HG02763 (cell line): ENCODE measurements at regions not wholly inside any gene's neighbourhood (a gene's known extent, or its start where the extent isn't known, plus 50 kb on each side); places are given as distances from the start of the nearest gene placed in this dataset.

Source experiments
- ATAC-seq: cut with Tn5 transposase; IDR thresholded peaks from one replicate; pipeline ENCODE4 v1.9.1; 2021; ENCODE audit warnings: mild to moderate bottlenecking, moderate library complexity; ENCODE audit not compliant: unreplicated experiment

GRCh38 chr16:64185954-64186353 is 935.9 kb downstream of the CDH11 start:
- no peak for ATAC-seq

DNA sequence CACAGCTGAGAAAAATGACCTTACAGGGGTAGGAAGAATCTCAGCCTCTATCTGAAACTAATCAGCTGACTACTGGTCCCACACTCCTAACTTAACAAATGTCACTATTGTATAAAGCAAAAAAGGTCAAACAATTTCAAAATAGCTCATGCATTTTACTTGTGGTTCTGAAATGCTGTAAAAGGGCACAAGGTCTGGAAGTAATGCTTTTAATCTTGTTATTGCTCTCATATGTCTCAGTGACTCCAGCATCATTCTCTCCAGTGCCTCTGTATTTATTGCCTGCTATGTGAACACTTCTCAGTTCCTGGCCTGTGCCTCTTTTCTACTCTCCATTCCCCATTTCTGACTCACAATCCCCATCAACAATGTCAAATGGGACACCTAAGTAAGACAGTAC is 937.7 kb downstream of the CDH11 start:
- no peak for ATAC-seq

GRCh38 chr16:64182985-64183384 is 938.9 kb downstream of the CDH11 start:
- ATAC-seq, result no peak

- ATAC-seq, result no peak
These were observed 940.5 kb downstream of the CDH11 start for GRCh38 chr16:64181271-64181925.

DNA sequence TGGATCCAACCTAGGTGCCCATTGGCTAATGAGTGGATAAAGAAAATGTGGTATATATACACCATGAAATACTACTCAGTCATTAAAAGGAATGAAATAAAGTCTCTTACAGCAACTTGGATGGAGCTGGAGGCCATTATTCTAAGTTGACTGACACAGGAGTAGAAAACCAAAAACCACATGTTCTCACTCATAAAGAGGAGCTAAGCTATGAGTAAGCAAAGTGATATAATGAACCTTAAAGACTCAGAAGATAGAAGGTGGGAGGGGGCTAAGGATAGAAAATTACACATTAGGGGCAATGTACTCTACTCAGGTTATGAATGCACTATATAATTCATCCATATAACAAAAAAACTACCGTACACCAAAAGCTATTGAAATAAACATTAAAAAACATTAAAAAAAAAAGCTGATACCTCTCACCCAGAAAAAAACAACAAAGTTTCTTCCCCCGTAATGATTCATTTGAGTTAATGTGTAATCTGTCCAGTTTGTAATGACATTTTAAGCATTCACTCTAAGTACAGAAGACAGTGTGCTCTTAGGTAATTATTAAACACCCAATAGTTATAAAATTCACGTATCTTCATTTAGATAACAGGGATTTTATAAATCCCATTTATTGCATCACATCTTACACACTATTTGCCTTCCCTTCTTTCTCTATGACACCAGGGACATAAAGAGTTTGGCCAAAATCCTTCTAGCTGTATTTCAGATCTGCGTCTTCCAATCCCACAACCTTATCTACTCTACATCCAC is 941.5 kb downstream of the CDH11 start:
- ATAC-seq, result no peak

GRCh38 chr16:64174327-64174726 is 947.5 kb downstream of the CDH11 start:
- ATAC-seq, result no peak

- no peak for ATAC-seq
These were observed 949.2 kb downstream of the CDH11 start for GRCh38 chr16:64172652-64173051.

- ATAC-seq, result no peak
These were observed 949.6 kb downstream of the CDH11 start for GRCh38 chr16:64172226-64172625.

- ATAC-seq, result no peak
These were observed 950.2 kb downstream of the CDH11 start for GRCh38 chr16:64171632-64172031.

- no peak for ATAC-seq
These were observed 953.5 kb downstream of the CDH11 start for GRCh38 chr16:64168371-64168770.

GRCh38 chr16:64167936-64168335 is 953.9 kb downstream of the CDH11 start:
- ATAC-seq, result no peak

- no peak for ATAC-seq
These were observed 956.5 kb downstream of the CDH11 start for GRCh38 chr16:64165368-64165767.

- ATAC-seq, result no peak
These were observed 959.1 kb downstream of the CDH11 start for GRCh38 chr16:64162613-64163375.

DNA sequence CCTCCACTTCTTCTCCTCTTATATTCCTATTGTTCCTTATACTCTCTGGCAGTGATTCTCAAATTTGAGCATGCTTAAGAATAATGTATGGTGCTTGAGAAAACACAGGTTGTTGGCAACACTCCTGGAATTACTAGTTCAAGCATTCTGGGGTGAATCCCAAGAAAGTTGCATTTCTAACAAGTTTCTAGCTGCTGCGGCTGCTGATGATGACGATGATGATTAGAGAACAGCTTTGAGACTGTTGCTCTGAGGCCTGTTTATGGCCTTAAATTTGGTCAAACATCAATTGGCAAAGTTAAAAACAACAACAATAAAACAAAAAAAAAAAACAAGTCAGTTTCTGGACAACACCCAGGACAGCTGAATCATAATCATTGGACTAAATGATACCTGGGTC is 961.9 kb downstream of the CDH11 start:
- ATAC-seq, result no peak

DNA sequence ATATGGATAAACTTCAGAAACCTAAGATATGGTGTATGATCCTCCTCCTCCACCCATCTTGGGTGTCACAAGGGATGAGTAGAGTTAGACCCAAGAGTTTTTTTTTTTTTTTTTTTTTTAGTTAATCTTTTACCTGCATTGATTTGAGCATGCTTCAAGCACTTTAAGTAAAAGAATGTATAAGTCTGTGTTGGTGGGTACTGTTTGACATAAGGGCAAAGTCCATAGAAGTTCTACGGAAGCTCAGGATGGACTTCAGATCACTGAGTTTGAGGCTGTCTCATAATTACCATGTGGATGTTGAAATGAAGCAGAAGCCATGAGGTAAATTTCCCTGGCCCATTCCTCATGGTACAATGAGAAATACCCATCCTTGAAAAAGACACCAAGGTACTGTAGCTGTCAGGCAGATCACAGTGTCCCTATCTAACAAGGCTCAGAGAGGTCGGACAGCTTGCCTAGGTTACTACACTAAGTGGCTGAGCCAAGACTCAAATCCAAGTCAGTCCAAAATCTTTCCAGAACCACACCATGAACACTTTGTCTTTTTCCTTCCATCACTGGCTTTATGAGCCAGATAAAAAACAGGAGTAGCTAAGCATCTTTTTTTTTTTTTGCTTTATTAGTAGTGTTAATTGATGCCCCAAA is 962.8 kb downstream of the CDH11 start:
- ATAC-seq, result no peak

GRCh38 chr16:64153718-64154117 is 968.1 kb downstream of the CDH11 start:
- ATAC-seq, result no peak

DNA sequence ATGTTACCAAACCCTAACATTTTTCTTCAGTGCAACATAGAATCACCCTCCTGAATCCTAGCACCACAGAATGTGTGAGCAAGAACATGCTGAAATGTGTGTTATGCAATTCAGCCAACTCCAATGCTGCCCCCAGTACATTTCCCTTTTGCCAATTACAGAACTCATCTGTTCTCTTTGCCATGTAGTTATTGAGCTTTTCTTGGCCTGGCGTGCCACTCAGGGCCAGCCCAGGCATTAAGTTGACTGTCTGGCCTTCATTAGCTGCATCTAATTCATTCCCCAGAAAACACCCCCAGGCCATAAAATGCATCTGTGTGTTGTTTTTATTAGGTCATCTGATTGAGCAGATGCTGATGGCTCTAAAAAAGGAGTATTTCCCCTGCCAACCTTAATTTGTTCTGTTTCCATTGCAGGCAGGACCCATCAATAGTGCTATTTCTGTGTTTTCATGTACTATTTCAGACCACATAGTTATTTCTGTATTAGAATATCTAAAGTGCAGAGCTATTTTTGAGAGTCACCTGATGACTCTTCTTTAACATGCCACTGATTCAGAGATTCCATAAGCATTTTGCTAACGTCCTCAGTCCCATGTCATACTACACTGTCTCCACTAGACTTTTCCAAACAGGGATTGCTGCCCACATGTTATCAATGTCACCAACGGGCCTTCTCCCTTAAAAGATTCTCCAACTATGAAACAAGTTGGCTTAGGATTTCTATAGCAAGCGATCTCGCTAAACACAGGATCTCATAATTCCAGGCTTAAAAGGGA is 969.7 kb downstream of the CDH11 start:
- ATAC-seq, result no peak

GRCh38 chr16:64150193-64150592 is 971.7 kb downstream of the CDH11 start:
- ATAC-seq, result no peak

DNA sequence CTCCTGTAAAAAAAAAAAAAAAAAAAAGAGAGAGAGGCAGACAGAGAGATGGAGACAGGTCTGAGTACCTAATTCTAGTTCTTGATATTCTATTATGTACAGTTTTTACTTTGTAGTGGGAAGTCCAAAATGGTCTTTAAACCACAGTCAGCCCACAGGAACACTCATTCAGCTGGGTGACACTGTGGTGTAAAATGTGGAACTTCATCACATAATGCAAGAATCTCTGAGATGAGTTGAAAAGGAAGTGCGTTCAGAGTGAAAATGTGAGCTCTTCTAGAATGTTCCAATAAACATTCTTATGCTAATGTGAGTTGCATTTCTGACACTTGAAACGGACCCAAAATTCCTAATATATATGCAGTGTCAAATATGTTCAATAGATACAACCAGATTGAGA is 972.1 kb downstream of the CDH11 start:
- ATAC-seq, result no peak

GRCh38 chr16:64148356-64148755 is 973.5 kb downstream of the CDH11 start:
- no peak for ATAC-seq

DNA sequence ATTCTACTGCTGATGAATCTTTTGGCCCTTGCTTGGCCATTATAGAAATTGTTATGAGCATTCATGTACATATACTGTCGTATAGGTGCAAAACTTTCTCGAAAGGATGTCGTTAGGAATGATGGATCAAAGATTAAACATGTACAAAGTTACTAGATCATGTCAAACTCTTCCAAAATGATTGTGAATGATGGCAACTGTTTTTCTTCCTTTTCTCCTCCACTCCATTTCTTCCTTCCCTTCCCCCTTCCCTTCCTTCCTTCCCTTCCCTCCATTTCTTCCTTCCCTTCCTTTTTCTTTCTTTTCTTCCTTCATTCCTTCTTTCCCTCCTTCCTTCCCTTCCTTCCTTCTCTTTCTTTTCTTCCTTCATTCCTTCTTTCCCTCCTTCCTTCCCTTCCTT is 973.9 kb downstream of the CDH11 start:
- ATAC-seq, result no peak
